ENCODE measurements at regions not wholly inside any gene's neighbourhood (a gene's known extent, or its start where the extent isn't known, plus 50 kb on each side); places are given as distances from the start of the nearest gene placed in this dataset.

DNA sequence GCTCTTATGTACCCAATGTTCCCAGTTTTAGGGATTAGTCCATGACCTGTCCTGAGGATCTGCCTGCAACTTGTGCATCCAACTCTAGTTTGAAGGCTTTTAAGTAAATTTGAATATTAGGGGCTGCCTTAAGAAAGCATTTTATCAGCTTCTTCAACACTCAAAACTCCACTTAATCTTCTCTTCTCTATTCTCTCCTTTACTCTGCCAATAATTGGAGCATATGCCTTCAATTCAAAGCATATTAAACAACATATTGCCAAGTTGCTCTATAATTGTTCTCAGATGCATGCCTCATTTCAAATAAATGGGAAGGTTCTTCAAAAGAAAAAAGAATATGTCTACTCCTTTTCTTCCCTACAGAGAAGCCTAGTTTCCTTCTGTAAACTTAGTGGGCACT is 84.8 kb upstream of the NCKAP5 start:
- Mint-ChIP-seq H3K4me3 (no peak overlapping the region), H3K4me1 (no peaks in the 10 kb centered on the region), H3K27me3 (no peaks in the 10 kb centered on the region), H3K9me3 (ENCODE audit: insufficient read depth) (peaks cover 2% of the 10 kb centered on the region), H3K27ac (no peak overlapping the region)
- H3K36me3 ChIP-seq (replicated peaks in 1 of 2; ENCODE audit: control extremely low read depth in 1 of 2, control insufficient read depth in 1 of 2, extremely low read depth in 1 of 2, insufficient read depth in 2 of 2, low read length in 1 of 2), result no peaks in the 10 kb centered on the region
- H3K9ac ChIP-seq (ENCODE audit: low read length), result no peak overlapping the region
- H3K27ac ChIP-seq (ENCODE audit: low read length in 2 of 2), result no peak overlapping the region
- ChIA-PET POLR2A (no interaction called here), CTCF (no interaction called here)
- DNase-seq (no peak), ATAC-seq (ENCODE audit: low read depth) (no peak)
- H3K4me3 ChIP-seq (ENCODE audit: control extremely low read depth in 1 of 5, extremely low read depth in 1 of 5, insufficient read depth in 1 of 5, low read depth in 2 of 5, low read length in 4 of 5), result no peak overlapping the region
- no peak overlapping the region for H3K4me2 ChIP-seq (replicated peaks; ENCODE audit: low read depth, low read length, poor library complexity, severe bottlenecking)
- no peak overlapping the region for H2AFZ ChIP-seq (ENCODE audit: insufficient read depth, low read depth, low read length, poor library complexity, severe bottlenecking)
- no peak for TF ChIP-seq CTCF (IDR thresholded peaks at IDR 0.05)
- TF ChIP-seq EZH2 (IDR thresholded peaks at IDR 0.05; ENCODE audit: borderline replicate concordance, insufficient read depth, low read depth, low read length, poor library complexity, severe bottlenecking), result no peak
- H3K79me2 ChIP-seq (ENCODE audit: control insufficient read depth, insufficient read depth, low read length), result no peaks in the 10 kb centered on the region
- peaks cover 0 to 4% (median 2%) of the 10 kb centered on the region in 3 donors for H3K9me3 ChIP-seq (ENCODE audit: control extremely low read depth in 1 of 3, control insufficient read depth in 2 of 3, insufficient read depth in 1 of 3, low read length in 2 of 3)
- intact Hi-C loops (cut with micrococcal nuclease), result no loop called here
- H3K27me3 ChIP-seq (replicated peaks in 1 of 4; ENCODE audit: control extremely low read depth in 1 of 4, control insufficient read depth in 3 of 4, insufficient read depth in 4 of 4, low read length in 3 of 4), result no peaks in the 10 kb centered on the region
- H4K20me1 ChIP-seq (ENCODE audit: control insufficient read depth, insufficient read depth, low read length, poor library complexity, severe bottlenecking), result no peaks in the 10 kb centered on the region
- no peaks in the 10 kb centered on the region for H3K4me1 ChIP-seq (ENCODE audit: control insufficient read depth in 2 of 2, insufficient read depth in 2 of 2, low read length in 2 of 2)

DNA sequence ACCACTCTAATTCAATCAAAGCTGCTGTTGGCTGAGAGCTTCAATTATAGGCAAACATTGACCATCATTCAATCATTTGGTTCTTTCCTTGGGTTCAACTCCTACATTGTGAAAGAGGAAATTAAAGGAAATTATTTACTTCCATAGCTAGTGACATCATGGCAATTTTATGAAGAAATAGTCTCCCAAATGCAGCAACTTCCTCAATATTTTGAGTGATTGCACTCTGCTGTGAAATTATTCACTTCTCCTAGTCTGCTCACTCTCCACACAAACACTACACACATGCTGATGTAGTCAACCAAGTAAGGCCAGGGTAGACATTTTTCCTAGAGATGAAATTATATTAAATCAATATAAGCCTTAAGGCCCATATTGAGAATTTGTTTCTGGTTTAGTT is 86.7 kb upstream of the NCKAP5 start:
- Histone ChIP-seq H3K27me3 (replicated peaks in 1 of 4; ENCODE audit: control extremely low read depth in 1 of 4, control insufficient read depth in 3 of 4, insufficient read depth in 4 of 4, low read length in 3 of 4) (no peaks in the 10 kb centered on the region), H3K9me3 (ENCODE audit: control extremely low read depth in 1 of 3, control insufficient read depth in 2 of 3, insufficient read depth in 1 of 3, low read length in 2 of 3) (peaks cover 0 to 4% (median 0%) of the 10 kb centered on the region in 3 donors), H3K9ac (ENCODE audit: low read length) (no peak overlapping the region), H3K27ac (ENCODE audit: low read length in 2 of 2) (no peak overlapping the region), H4K20me1 (ENCODE audit: control insufficient read depth, insufficient read depth, low read length, poor library complexity, severe bottlenecking) (no peaks in the 10 kb centered on the region), H3K36me3 (replicated peaks in 1 of 2; ENCODE audit: control extremely low read depth in 1 of 2, control insufficient read depth in 1 of 2, extremely low read depth in 1 of 2, insufficient read depth in 2 of 2, low read length in 1 of 2) (no peaks in the 10 kb centered on the region), H3K79me2 (ENCODE audit: control insufficient read depth, insufficient read depth, low read length) (no peaks in the 10 kb centered on the region), H2AFZ (ENCODE audit: insufficient read depth, low read depth, low read length, poor library complexity, severe bottlenecking) (no peak overlapping the region), H3K4me1 (ENCODE audit: control insufficient read depth in 2 of 2, insufficient read depth in 2 of 2, low read length in 2 of 2) (no peaks in the 10 kb centered on the region), H3K4me2 (replicated peaks; ENCODE audit: low read depth, low read length, poor library complexity, severe bottlenecking) (no peak overlapping the region), H3K4me3 (ENCODE audit: control extremely low read depth in 1 of 5, extremely low read depth in 1 of 5, insufficient read depth in 1 of 5, low read depth in 2 of 5, low read length in 4 of 5) (no peak overlapping the region)
- DNase-seq, result no peak
- POLR2A ChIA-PET, result no interaction called here
- intact Hi-C loops (cut with micrococcal nuclease), result no loop called here
- TF ChIP-seq CTCF (IDR thresholded peaks at IDR 0.05), result no peak
- ATAC-seq (ENCODE audit: low read depth), result no peak
- H3K4me1 Mint-ChIP-seq, result no peaks in the 10 kb centered on the region
- no peak overlapping the region for H3K27ac Mint-ChIP-seq
- CTCF ChIA-PET, result no interaction called here
- no peaks in the 10 kb centered on the region for H3K9me3 Mint-ChIP-seq (ENCODE audit: insufficient read depth)
- no peak overlapping the region for H3K4me3 Mint-ChIP-seq
- no peaks in the 10 kb centered on the region for H3K27me3 Mint-ChIP-seq
